ENCODE measurements at regions not wholly inside any gene's neighbourhood (a gene's known extent, or its start where the extent isn't known, plus 50 kb on each side); places are given as distances from the start of the nearest gene placed in this dataset.

GRCh38 chr12:13504074-13504473, 307.5 kb downstream of the EMP1 start:
- intact Hi-C loops (cut with DNase I): no loop called here
- DNase-seq: no peak
- Histone ChIP-seq H3K9me3 (no peaks in the 10 kb centered on the region), H3K9ac (ENCODE audit: low read depth in 2 of 2, low read length in 2 of 2) (no peak overlapping the region), H3K27me3 (no peaks in the 10 kb centered on the region), H3K36me3 (no peaks in the 10 kb centered on the region), H3K4me1 (no peaks in the 10 kb centered on the region), H3K27ac (no peak overlapping the region), H3K4me3 (no peak overlapping the region)
- TF ChIP-seq CTCF (IDR thresholded peaks at IDR 0.05): no peak

- Histone ChIP-seq H3K9ac (ENCODE audit: low read depth in 2 of 2, low read length in 2 of 2) (no peak overlapping the region), H3K27ac (no peak overlapping the region), H3K36me3 (no peaks in the 10 kb centered on the region), H3K27me3 (no peaks in the 10 kb centered on the region), H3K9me3 (no peaks in the 10 kb centered on the region), H3K4me3 (no peak overlapping the region), H3K4me1 (no peaks in the 10 kb centered on the region)
- no peak for TF ChIP-seq CTCF (IDR thresholded peaks at IDR 0.05)
- no peak for DNase-seq
- intact Hi-C loops (cut with DNase I): no loop called here
These were observed 306.7 kb downstream of the EMP1 start for GRCh38 chr12:13503094-13503835.

GRCh38 chr12:13499008-13499407, 302.5 kb downstream of the EMP1 start:
- intact Hi-C loops (cut with DNase I): no loop called here

GRCh38 chr12:13496111-13496510, 299.6 kb downstream of the EMP1 start:
- intact Hi-C loops (cut with DNase I): no loop called here
- no peak overlapping the region for H3K9ac ChIP-seq (ENCODE audit: low read depth in 2 of 2, low read length in 2 of 2)
- H3K9me3 ChIP-seq: no peaks in the 10 kb centered on the region
- H3K4me1 ChIP-seq: no peaks in the 10 kb centered on the region
- DNase-seq: no peak
- no peak for TF ChIP-seq CTCF (IDR thresholded peaks at IDR 0.05)
- H3K27me3 ChIP-seq: no peaks in the 10 kb centered on the region
- H3K4me3 ChIP-seq: no peak overlapping the region
- no peak overlapping the region for H3K27ac ChIP-seq
- no peaks in the 10 kb centered on the region for H3K36me3 ChIP-seq

More at GRCh38 chr12:13499008-13499407, 302.5 kb downstream of the EMP1 start:
- H3K9ac ChIP-seq (ENCODE audit: low read depth in 2 of 2, low read length in 2 of 2): no peak overlapping the region
- TF ChIP-seq CTCF (IDR thresholded peaks at IDR 0.05): no peak
- no peaks in the 10 kb centered on the region for H3K9me3 ChIP-seq
- H3K4me1 ChIP-seq: no peaks in the 10 kb centered on the region
- H3K4me3 ChIP-seq: no peak overlapping the region
- no peak overlapping the region for H3K27ac ChIP-seq
- no peaks in the 10 kb centered on the region for H3K27me3 ChIP-seq
- DNase-seq: no peak
- no peaks in the 10 kb centered on the region for H3K36me3 ChIP-seq

- no peak overlapping the region for H3K27ac ChIP-seq
- intact Hi-C loops (cut with DNase I): no loop called here
- H3K36me3 ChIP-seq: no peaks in the 10 kb centered on the region
- no peaks in the 10 kb centered on the region for H3K4me1 ChIP-seq
- no peak for DNase-seq
- H3K4me3 ChIP-seq: no peak overlapping the region
- H3K9ac ChIP-seq (ENCODE audit: low read depth in 2 of 2, low read length in 2 of 2): no peak overlapping the region
- no peak for TF ChIP-seq CTCF (IDR thresholded peaks at IDR 0.05)
- no peaks in the 10 kb centered on the region for H3K9me3 ChIP-seq
- no peaks in the 10 kb centered on the region for H3K27me3 ChIP-seq
These were observed 292.7 kb downstream of the EMP1 start for GRCh38 chr12:13489246-13489645.

All from colonic mucosa (tissue), 4 donors.